ENCODE measurements at regions not wholly inside any gene's neighbourhood (a gene's known extent, or its start where the extent isn't known, plus 50 kb on each side); places are given as distances from the start of the nearest gene placed in this dataset.

GRCh38 chr4:126495163-126495752 lies 1137.5 kb upstream of the INTU start:
- TF ChIP-seq MXD4 (CRISPR knock-in tag; IDR thresholded peaks at IDR 0.05) (no peak), CTCF (CRISPR knock-in tag; IDR thresholded peaks at IDR 0.05) (no peak), ZKSCAN1 (IDR thresholded peaks at IDR 0.05; ENCODE audit: low read length) (no peak), ZNF547 (CRISPR knock-in tag; IDR thresholded peaks at IDR 0.05) (no peak)
